Upper lobe of right lung (tissue), 1 donor: ENCODE measurements at regions not wholly inside any gene's neighbourhood (a gene's known extent, or its start where the extent isn't known, plus 50 kb on each side); places are given as distances from the start of the nearest gene placed in this dataset.

Experiments
- ATAC-seq: fragments of 200-7000 bp; cut with Tn5 transposase; one replicate; pipeline ENCODE4 v1.9.1; 2020; ENCODE audit warnings: mild to moderate bottlenecking, moderate library complexity
- DNase-seq: peaks from one replicate; pipeline ENCODE4 v3.0.0-alpha.2; 2020
- H3K27ac ChIP-seq: fragments of 200-600 bp; one replicate; pipeline ENCODE4 v1.8.0; 2022
- H3K27me3 ChIP-seq: fragments of 200-600 bp; one replicate; pipeline ENCODE4 v1.8.0; 2022; ENCODE audit warnings: mild to moderate bottlenecking
- H3K36me3 ChIP-seq: fragments of 200-600 bp; one replicate; pipeline ENCODE4 v1.8.0; 2022
- H3K4me1 ChIP-seq: fragments of 200-600 bp; one replicate; pipeline ENCODE4 v1.8.0; 2022
- H3K4me3 ChIP-seq: fragments of 200-600 bp; one replicate; pipeline ENCODE4 v1.8.0; 2022; ENCODE audit warnings: mild to moderate bottlenecking
- H3K9me3 ChIP-seq: fragments of 200-600 bp; one replicate; pipeline ENCODE4 v1.8.0; 2022
- CTCF ChIP-seq: fragments of 200-600 bp; IDR thresholded peaks from one replicate; pipeline ENCODE4 v1.8.0; 2022; ENCODE audit warnings: antibody characterized with exemption
- intact Hi-C: fragments of 100-400 bp; cut with DNase I; formaldehyde crosslinking; loops from one replicate; pipeline ENCODE4 v1.11.0; 2022
- donor health status: DM: no; HTN: yes; CAD: no; lungs with severe emphysema.

- Histone ChIP-seq H3K4me3 (no peak overlapping the region), H3K36me3 (no peaks in the 10 kb centered on the region), H3K27ac (no peak overlapping the region), H3K27me3 (peaks cover 6% of the 10 kb centered on the region), H3K9me3 (no peaks in the 10 kb centered on the region), H3K4me1 (no peaks in the 10 kb centered on the region)
- no peak for ATAC-seq
- DNase-seq, result no peak
- intact Hi-C loops, result no loop called here
- no peak for TF ChIP-seq CTCF
These were observed 121.3 kb upstream of the GOT2 start for GRCh38 chr16:58855291-58855863.

GRCh38 chr16:58853854-58854791 lies 120.0 kb upstream of the GOT2 start:
- intact Hi-C loops, result no loop called here
- TF ChIP-seq CTCF, result no peak
- H3K4me1 ChIP-seq, result no peaks in the 10 kb centered on the region
- no peak for ATAC-seq
- no peaks in the 10 kb centered on the region for H3K36me3 ChIP-seq
- H3K9me3 ChIP-seq, result no peaks in the 10 kb centered on the region
- no peak overlapping the region for H3K4me3 ChIP-seq
- no peak overlapping the region for H3K27ac ChIP-seq
- H3K27me3 ChIP-seq, result peaks cover 6% of the 10 kb centered on the region
- no peak for DNase-seq

GRCh38 chr16:58850678-58851020 lies 116.5 kb upstream of the GOT2 start:
- ATAC-seq (no peak), DNase-seq (no peak)
- Histone ChIP-seq H3K4me3 (no peak overlapping the region), H3K4me1 (no peaks in the 10 kb centered on the region), H3K36me3 (no peaks in the 10 kb centered on the region), H3K27me3 (peaks cover 6% of the 10 kb centered on the region), H3K9me3 (no peaks in the 10 kb centered on the region), H3K27ac (no peak overlapping the region)
- intact Hi-C loops, result no loop called here
- TF ChIP-seq CTCF, result no peak

- intact Hi-C loops, result no loop called here
- DNase-seq (no peak), ATAC-seq (no peak)
- Histone ChIP-seq H3K27ac (no peak overlapping the region), H3K4me1 (no peaks in the 10 kb centered on the region), H3K9me3 (no peaks in the 10 kb centered on the region), H3K27me3 (peaks cover 6% of the 10 kb centered on the region), H3K36me3 (no peaks in the 10 kb centered on the region), H3K4me3 (no peak overlapping the region)
- no peak for TF ChIP-seq CTCF
These were observed 116.0 kb upstream of the GOT2 start for GRCh38 chr16:58850019-58850677.

- H3K36me3 ChIP-seq, result no peaks in the 10 kb centered on the region
- no peak overlapping the region for H3K4me3 ChIP-seq
- no peaks in the 10 kb centered on the region for H3K4me1 ChIP-seq
- intact Hi-C loops, result no loop called here
- DNase-seq (no peak), ATAC-seq (no peak)
- no peak overlapping the region for H3K27ac ChIP-seq
- TF ChIP-seq CTCF, result no peak
- H3K27me3 ChIP-seq, result peaks cover 6% of the 10 kb centered on the region
- no peaks in the 10 kb centered on the region for H3K9me3 ChIP-seq
These were observed 114.5 kb upstream of the GOT2 start for GRCh38 chr16:58848662-58849002.
